ENCODE measurements at regions not wholly inside any gene's neighbourhood (a gene's known extent, or its start where the extent isn't known, plus 50 kb on each side); places are given as distances from the start of the nearest gene placed in this dataset.

- TF ChIP-seq, protein P1, sequence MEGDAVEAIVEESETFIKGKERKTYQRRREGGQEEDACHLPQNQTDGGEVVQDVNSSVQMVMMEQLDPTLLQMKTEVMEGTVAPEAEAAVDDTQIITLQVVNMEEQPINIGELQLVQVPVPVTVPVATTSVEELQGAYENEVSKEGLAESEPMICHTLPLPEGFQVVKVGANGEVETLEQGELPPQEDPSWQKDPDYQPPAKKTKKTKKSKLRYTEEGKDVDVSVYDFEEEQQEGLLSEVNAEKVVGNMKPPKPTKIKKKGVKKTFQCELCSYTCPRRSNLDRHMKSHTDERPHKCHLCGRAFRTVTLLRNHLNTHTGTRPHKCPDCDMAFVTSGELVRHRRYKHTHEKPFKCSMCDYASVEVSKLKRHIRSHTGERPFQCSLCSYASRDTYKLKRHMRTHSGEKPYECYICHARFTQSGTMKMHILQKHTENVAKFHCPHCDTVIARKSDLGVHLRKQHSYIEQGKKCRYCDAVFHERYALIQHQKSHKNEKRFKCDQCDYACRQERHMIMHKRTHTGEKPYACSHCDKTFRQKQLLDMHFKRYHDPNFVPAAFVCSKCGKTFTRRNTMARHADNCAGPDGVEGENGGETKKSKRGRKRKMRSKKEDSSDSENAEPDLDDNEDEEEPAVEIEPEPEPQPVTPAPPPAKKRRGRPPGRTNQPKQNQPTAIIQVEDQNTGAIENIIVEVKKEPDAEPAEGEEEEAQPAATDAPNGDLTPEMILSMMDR (IDR thresholded peaks at IDR 0.05): no peak
- TF ChIP-seq POLR2A (IDR thresholded peaks at IDR 0.05): no peak
These were observed 738.3 kb upstream of the POM121L12 start for GRCh38 chr7:52297128-52297527.

All from right lobe of liver (tissue), 4 donors.